HCT116 (cell line): ENCODE measurements at regions not wholly inside any gene's neighbourhood (a gene's known extent, or its start where the extent isn't known, plus 50 kb on each side); places are given as distances from the start of the nearest gene placed in this dataset.

Experiments
- ATAC-seq: fragments of 200-7000 bp; cut with Tn5 transposase; 2 replicates; pipeline ENCODE4 v1.9.1; 2020; ENCODE audit warnings: mild to moderate bottlenecking, moderate library complexity
- BruUV-seq: library from RNA; stranded (reverse); fragments of 400-500 nt; replicated peaks from 2 replicates; lab custom pipeline; 2021; lab: Mats Ljungman, UMichigan
- CTCF ChIA-PET: fragments of 300-600 bp; sonication (Branson Sonifier 250); formaldehyde crosslinking; loops from one replicate; lab custom pipeline; 2021; ENCODE audit warnings: antibody characterized with exemption; lab: Charles Lee
- POLR2A ChIA-PET: fragments of 300-600, 350-600 bp; sonication (Branson Sonifier 250); formaldehyde crosslinking; loops from one replicate; lab custom pipeline; 2021; ENCODE audit warnings: antibody characterized with exemption; lab: Charles Lee
- RAD21 ChIA-PET, 2 experiments: fragments of 300-600 bp; sonication (Branson Sonifier 250); formaldehyde crosslinking; loops; one replicate each; lab custom pipeline; 2023; ENCODE audit warnings: low total read pairs in 2 of 2; ENCODE audit not compliant: uncharacterized antibody in 2 of 2, unreplicated experiment in 2 of 2, low non-redundant PET in 1 of 2; lab: Charles Lee
- DNase-seq: peaks from one replicate; pipeline ENCODE4 v3.0.0-alpha.2; 2010; ENCODE audit warnings: low read depth, low spot score
- H2AFZ ChIP-seq: fragments of 200-600 bp; shearing (Covaris generic), sonication (generic); 2 replicates; pipeline ENCODE4 v1.6.1; 2017; ENCODE audit warnings: low read depth, mixed run types, mixed read lengths, antibody characterized with exemption, low read length; ENCODE audit not compliant: poor library complexity, severe bottlenecking
- H3K27ac ChIP-seq: 2 replicates; pipeline ENCODE4 v1.5.1; 2012; ENCODE audit warnings: low read depth, low read length
- H3K27me3 ChIP-seq: fragments of 200-600 bp; sonication (generic); 2 replicates; pipeline ENCODE4 v1.6.1; 2016; ENCODE audit warnings: mixed run types, low read length, mixed read lengths; ENCODE audit not compliant: insufficient read depth
- H3K36me3 ChIP-seq, 2 experiments: fragments of 200-500 bp in 1 of 2; fragments of 200-600 bp in 1 of 2; sonication (Bioruptor generic) in 1 of 2; sonication (generic) in 1 of 2; 2 replicates each; pipeline versions ENCODE4 v1.5.1 to v1.6.1; 2014 to 2016; ENCODE audit warnings: low read length in 2 of 2, inconsistent platforms in 1 of 2, mixed read lengths in 1 of 2, mixed run types in 1 of 2; ENCODE audit not compliant: insufficient read depth in 2 of 2, control insufficient read depth in 1 of 2
- H3K4me1 ChIP-seq, 2 experiments: fragments of 200-600 bp in 1 of 2; sonication (generic) in 1 of 2; 2 replicates each; pipeline versions ENCODE4 v1.5.1 to v1.6.1; 2012 to 2017; ENCODE audit warnings: low read length in 2 of 2, inconsistent platforms in 1 of 2, mild to moderate bottlenecking in 1 of 2, mixed read lengths in 1 of 2, mixed run types in 1 of 2, moderate library complexity in 1 of 2; ENCODE audit not compliant: insufficient read depth in 2 of 2, control insufficient read depth in 1 of 2
- H3K4me2 ChIP-seq: fragments of 200-600 bp; sonication (generic); 2 replicates; pipeline ENCODE4 v1.6.1; 2017; ENCODE audit warnings: mixed run types, low read length, mixed read lengths
- H3K4me3 ChIP-seq, 2 experiments: fragments of 200-600 bp in 1 of 2; sonication (generic) in 1 of 2; replicated peaks in 1 of 2; 2 replicates each; pipeline ENCODE4 v1.5.1; 2011 to 2016; ENCODE audit warnings: low read length in 2 of 2, control low read depth in 1 of 2, low read depth in 1 of 2, mild to moderate bottlenecking in 1 of 2, mixed read lengths in 1 of 2, mixed run types in 1 of 2
- H3K79me2 ChIP-seq: fragments of 200-600 bp; sonication (generic); 2 replicates; pipeline ENCODE4 v1.6.1; 2017; ENCODE audit warnings: mild to moderate bottlenecking, mixed run types, low read length, moderate library complexity, mixed read lengths; ENCODE audit not compliant: insufficient read depth
- H3K9ac ChIP-seq: fragments of 200-600 bp; sonication (generic); 2 replicates; pipeline ENCODE4 v1.6.1; 2016; ENCODE audit warnings: low read length, mixed read lengths
- H3K9me2 ChIP-seq: fragments of 200-600 bp; sonication (generic), shearing (Covaris generic); 2 replicates; pipeline ENCODE4 v1.6.1; 2017; ENCODE audit warnings: mixed run types, mild to moderate bottlenecking, moderate library complexity; ENCODE audit not compliant: insufficient read depth
- H3K9me3 ChIP-seq, 2 experiments: fragments of 200-500 bp in 1 of 2; fragments of 200-600 bp in 1 of 2; sonication (Bioruptor generic) in 1 of 2; sonication (generic) in 1 of 2; 2 replicates each; pipeline ENCODE4 v1.6.1; 2014 to 2017; ENCODE audit warnings: low read length in 2 of 2, mixed read lengths in 2 of 2, inconsistent platforms in 1 of 2, low read depth in 1 of 2, mild to moderate bottlenecking in 1 of 2, mixed run types in 1 of 2, moderate library complexity in 1 of 2; ENCODE audit not compliant: control insufficient read depth in 1 of 2, insufficient read depth in 1 of 2
- H4K20me1 ChIP-seq: fragments of 200-600 bp; sonication (generic), shearing (Covaris generic); 2 replicates; pipeline ENCODE4 v1.6.1; 2017; ENCODE audit warnings: mixed run types, mild to moderate bottlenecking, moderate library complexity; ENCODE audit not compliant: insufficient read depth
- CTCF ChIP-seq, 3 experiments: fragments of 200-600 bp in 1 of 3; sonication (generic) in 1 of 3; IDR thresholded peaks in 2 of 3; conservative IDR thresholded peaks in 1 of 3; 2 replicates each; pipeline ENCODE4 v1.5.1; 2012 to 2017; ENCODE audit warnings: low read depth in 2 of 3, low read length in 2 of 3, antibody characterized with exemption in 1 of 3, borderline replicate concordance in 1 of 3, control low read depth in 1 of 3, mild to moderate bottlenecking in 1 of 3, mixed read lengths in 1 of 3, mixed run types in 1 of 3, moderate library complexity in 1 of 3; ENCODE audit not compliant: insufficient read depth in 1 of 3
- FOSL1 ChIP-seq: IDR thresholded peaks from 2 replicates; pipeline ENCODE4 v1.6.1; 2012; ENCODE audit warnings: low read depth
- MAX ChIP-seq: IDR thresholded peaks from 2 replicates; pipeline ENCODE4 v1.6.1; 2012
- SP1 ChIP-seq: IDR thresholded peaks from 2 replicates; pipeline ENCODE4 v1.6.1; 2012; ENCODE audit warnings: low read depth
- TCF7L2 ChIP-seq: IDR thresholded peaks from 2 replicates; pipeline ENCODE4 v1.7.0; 2011; ENCODE audit warnings: borderline replicate concordance, inconsistent platforms; ENCODE audit not compliant: insufficient read depth, insufficient read length; ENCODE audit errors: extremely low read depth
- YY1 ChIP-seq: IDR thresholded peaks from 2 replicates; pipeline ENCODE4 v1.6.1; 2011; ENCODE audit warnings: low read length, low read depth, moderate library complexity, mild to moderate bottlenecking; ENCODE audit not compliant: insufficient replicate concordance; ENCODE audit errors: extremely low read depth
- ZBTB33 ChIP-seq: IDR thresholded peaks from 2 replicates; pipeline ENCODE4 v1.6.1; 2011; ENCODE audit warnings: mild to moderate bottlenecking, low read length, moderate library complexity; ENCODE audit not compliant: insufficient replicate concordance; ENCODE audit errors: extremely low read depth
- intact Hi-C: fragments of 100-400 bp; cut with micrococcal nuclease; formaldehyde crosslinking; loops from 2 replicates; pipeline ENCODE4 v1.10.0; 2022

GRCh38 chr5:33072726-33073125 lies 361.6 kb downstream of the NPR3 start:
- BruUV-seq = no TSS peak
- H3K9me3 ChIP-seq = no peaks in the 10 kb centered on the region
- no peaks in the 10 kb centered on the region for H3K27me3 ChIP-seq
- CTCF ChIA-PET = no interaction called here
- no peak overlapping the region for H3K4me2 ChIP-seq
- H3K4me1 ChIP-seq = peaks cover 0 to 6% of the 10 kb centered on the region in 2 experiments; a peak in 1 of 4 replicates
- POLR2A ChIA-PET = no interaction called here
- RAD21 ChIA-PET = no interaction called here
- no peak for DNase-seq
- no peaks in the 10 kb centered on the region for H4K20me1 ChIP-seq
- intact Hi-C loops = no loop called here
- H2AFZ ChIP-seq = no peak overlapping the region
- TF ChIP-seq YY1 (no peak), TCF7L2 (no peak), SP1 (no peak), FOSL1 (no peak), ZBTB33 (no peak), MAX (no peak), CTCF (IDR thresholded peaks at IDR 0.05 in 2 of 3, conservative IDR thresholded peaks at IDR 0.05 in 1 of 3; ENCODE audit: borderline replicate concordance in 1 of 3, insufficient read depth in 1 of 3, low read depth in 2 of 3, low read length in 2 of 3) (no peak)
- TF ChIP-seq, all 23 proteins: peak for 0
- no peak overlapping the region for H3K4me3 ChIP-seq
- H3K79me2 ChIP-seq = no peaks in the 10 kb centered on the region
- no peak overlapping the region for H3K9ac ChIP-seq
- no peaks in the 10 kb centered on the region for H3K36me3 ChIP-seq
- ATAC-seq = no peak
- no peak overlapping the region for H3K27ac ChIP-seq
- H3K9me2 ChIP-seq = no peaks in the 10 kb centered on the region
